Activated naive CD4-positive, alpha-beta T cell treated with anti-CD3 and anti-CD28 coated beads, Interleukin-2, amount 50 U/mL, for 24 hours (primary cell): ENCODE measurements at regions not wholly inside any gene's neighbourhood (a gene's known extent, or its start where the extent isn't known, plus 50 kb on each side); places are given as distances from the start of the nearest gene placed in this dataset.
"Not testable (repeated sequence)": the region's sequence is repeated elsewhere in the genome, so short reads cannot be mapped to it uniquely, and the experiment has no call there.

Experiments
- H3K27ac Mint-ChIP-seq: one replicate; pipeline ENCODE4 v1.8.0; 2021; ENCODE audit warnings: mild to moderate bottlenecking, mixed read lengths
- H3K27me3 Mint-ChIP-seq: one replicate; pipeline ENCODE4 v1.8.0; 2021; ENCODE audit warnings: mixed read lengths
- H3K36me3 Mint-ChIP-seq: one replicate; pipeline ENCODE4 v1.8.0; 2021; ENCODE audit warnings: mixed read lengths
- H3K4me1 Mint-ChIP-seq: one replicate; pipeline ENCODE4 v1.8.0; 2021; ENCODE audit warnings: mixed read lengths
- H3K4me3 Mint-ChIP-seq: one replicate; pipeline ENCODE4 v1.8.0; 2021; ENCODE audit warnings: mild to moderate bottlenecking, mixed read lengths
- H3K9me3 Mint-ChIP-seq: one replicate; pipeline ENCODE4 v1.8.0; 2021; ENCODE audit warnings: mixed read lengths

DNA sequence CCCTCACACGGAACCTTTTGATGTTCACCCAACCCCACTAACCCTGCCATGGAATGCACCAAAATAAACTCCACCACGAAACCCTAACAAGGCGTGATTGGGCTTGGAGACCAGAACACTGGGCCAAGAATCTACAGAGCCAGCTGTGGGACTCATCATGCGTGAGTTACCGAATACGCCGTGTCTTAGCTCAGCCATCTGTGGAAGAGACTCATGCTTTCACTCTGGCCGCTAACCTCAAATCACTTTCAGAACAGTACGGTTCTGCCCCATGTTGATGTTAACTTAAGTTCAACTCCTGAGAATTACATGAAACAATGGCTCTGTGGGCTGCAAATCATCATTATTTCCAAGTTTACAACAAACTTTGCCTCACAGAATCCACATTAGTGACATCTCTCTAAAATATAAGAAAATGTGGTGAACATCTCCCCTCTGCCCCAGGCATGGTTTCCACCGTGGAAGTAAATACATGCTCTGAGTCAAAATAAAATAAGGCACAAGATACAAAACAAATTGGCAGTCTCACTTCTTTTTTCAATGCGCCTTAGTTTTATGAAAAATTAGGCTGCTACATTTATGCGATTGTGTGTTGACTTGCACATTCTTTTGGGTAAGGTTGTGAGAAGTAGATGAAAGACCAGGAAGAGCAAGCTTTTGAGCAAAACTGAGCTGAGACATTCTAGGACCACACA, 308.9 kb upstream of the EXOC2 start:
- Mint-ChIP-seq H3K9me3 (no peaks in the 10 kb centered on the region), H3K27me3 (peaks cover 7% of the 10 kb centered on the region), H3K4me1 (no peaks in the 10 kb centered on the region), H3K27ac (no peak overlapping the region), H3K4me3 (no peak overlapping the region), H3K36me3 (no peaks in the 10 kb centered on the region)

GRCh38 chr6:999552-999951, 306.6 kb upstream of the EXOC2 start:
- peaks cover 14% of the 10 kb centered on the region for H3K27me3 Mint-ChIP-seq
- no peak overlapping the region for H3K27ac Mint-ChIP-seq
- no peaks in the 10 kb centered on the region for H3K36me3 Mint-ChIP-seq
- H3K4me1 Mint-ChIP-seq: no peaks in the 10 kb centered on the region
- H3K4me3 Mint-ChIP-seq: no peak overlapping the region
- no peaks in the 10 kb centered on the region for H3K9me3 Mint-ChIP-seq

DNA sequence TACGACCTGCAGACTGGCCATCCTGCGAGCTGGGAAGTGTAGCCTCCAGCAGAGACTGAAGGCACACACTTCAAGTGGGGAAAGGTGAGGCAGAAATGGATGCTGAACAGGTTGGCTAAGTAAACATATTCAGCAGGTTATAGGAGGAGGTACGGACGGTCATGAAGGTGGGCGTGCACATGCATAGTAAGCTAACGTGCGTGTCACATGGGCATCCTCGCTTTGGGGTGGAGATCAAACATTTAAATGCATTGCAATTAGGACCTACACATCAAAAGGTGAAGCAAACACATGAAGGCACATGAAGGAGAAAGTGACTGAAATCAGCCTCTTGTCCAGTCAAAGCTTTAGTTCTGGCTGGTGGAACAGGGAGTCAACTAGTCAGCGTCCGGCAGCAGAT, 305.6 kb upstream of the EXOC2 start:
- Mint-ChIP-seq H3K36me3 (no peaks in the 10 kb centered on the region), H3K4me1 (no peaks in the 10 kb centered on the region), H3K4me3 (no peak overlapping the region), H3K27me3 (peaks cover 14% of the 10 kb centered on the region), H3K9me3 (no peaks in the 10 kb centered on the region), H3K27ac (no peak overlapping the region)

DNA sequence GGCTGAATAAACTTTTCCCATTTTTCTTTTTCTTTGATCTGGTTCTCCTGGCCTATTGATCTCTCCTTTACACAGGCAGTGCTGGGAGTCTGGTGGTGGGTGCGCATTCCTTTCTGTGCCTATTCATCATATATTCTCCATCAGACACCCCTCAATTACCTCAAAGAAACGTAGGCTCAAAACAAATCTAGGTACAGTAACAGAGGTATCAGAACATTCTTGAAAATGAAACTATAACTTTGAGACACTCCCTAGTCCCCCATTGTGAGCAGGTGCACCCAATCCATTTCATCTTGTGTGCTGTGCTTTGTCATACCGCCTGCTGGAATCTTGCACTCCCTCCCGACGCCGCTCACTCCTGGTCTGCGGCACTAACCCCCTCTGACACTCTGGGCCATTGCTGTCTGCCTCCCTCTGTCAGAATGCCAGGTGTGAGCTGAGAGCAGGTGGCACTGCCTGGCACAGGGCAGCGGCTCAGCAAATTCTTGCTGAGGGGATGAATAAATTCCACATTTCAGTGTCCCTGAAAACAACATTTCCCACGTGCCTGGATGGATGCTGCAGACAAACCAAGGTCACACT, 303.4 kb upstream of the EXOC2 start:
- Mint-ChIP-seq H3K9me3 (no peaks in the 10 kb centered on the region), H3K27ac (no peak overlapping the region), H3K4me1 (no peaks in the 10 kb centered on the region), H3K27me3 (peaks cover 16% of the 10 kb centered on the region), H3K4me3 (no peak overlapping the region), H3K36me3 (no peaks in the 10 kb centered on the region)

DNA sequence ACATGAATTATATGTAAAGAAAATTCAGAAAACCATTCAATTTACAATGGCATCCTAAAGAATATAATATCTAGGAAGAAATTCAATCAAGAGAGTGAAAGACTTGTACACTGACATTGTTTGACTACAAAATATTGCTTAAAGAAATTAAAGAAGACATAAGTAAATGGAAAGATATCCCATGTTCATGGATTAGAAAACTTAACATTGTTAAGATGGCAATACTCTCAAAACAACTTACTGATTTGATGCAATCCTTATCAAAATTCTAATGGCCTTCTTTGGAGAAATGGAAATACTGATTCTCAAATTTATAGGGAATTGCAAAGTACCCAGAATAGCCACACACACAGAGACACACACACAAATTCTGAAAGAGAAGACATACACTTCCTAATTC, 298.3 kb upstream of the EXOC2 start:
- Mint-ChIP-seq H3K27ac (no peak overlapping the region), H3K4me1 (no peaks in the 10 kb centered on the region), H3K4me3 (no peak overlapping the region), H3K36me3 (no peaks in the 10 kb centered on the region), H3K27me3 (peaks cover 27% of the 10 kb centered on the region), H3K9me3 (peaks cover 6% of the 10 kb centered on the region)

DNA sequence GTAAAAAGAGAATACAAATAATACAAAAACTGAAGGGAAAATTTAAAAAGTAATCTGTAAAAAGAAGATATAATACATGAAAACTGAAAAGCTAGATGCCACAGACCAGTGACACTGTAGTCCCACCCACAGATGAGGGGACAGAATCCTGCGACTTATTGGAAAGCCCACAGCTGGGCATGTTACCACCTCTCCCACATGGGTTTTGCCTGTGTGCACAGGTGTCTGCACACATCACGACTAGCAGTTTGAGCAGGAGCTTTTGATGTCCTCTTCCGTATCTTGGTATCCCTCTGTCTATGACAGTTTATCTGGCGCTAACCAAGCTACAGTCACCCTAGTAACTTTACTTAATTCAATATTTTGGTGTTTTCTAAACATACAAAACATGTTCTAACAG, 291.1 kb upstream of the EXOC2 start:
- H3K36me3 Mint-ChIP-seq: no peaks in the 10 kb centered on the region

DNA sequence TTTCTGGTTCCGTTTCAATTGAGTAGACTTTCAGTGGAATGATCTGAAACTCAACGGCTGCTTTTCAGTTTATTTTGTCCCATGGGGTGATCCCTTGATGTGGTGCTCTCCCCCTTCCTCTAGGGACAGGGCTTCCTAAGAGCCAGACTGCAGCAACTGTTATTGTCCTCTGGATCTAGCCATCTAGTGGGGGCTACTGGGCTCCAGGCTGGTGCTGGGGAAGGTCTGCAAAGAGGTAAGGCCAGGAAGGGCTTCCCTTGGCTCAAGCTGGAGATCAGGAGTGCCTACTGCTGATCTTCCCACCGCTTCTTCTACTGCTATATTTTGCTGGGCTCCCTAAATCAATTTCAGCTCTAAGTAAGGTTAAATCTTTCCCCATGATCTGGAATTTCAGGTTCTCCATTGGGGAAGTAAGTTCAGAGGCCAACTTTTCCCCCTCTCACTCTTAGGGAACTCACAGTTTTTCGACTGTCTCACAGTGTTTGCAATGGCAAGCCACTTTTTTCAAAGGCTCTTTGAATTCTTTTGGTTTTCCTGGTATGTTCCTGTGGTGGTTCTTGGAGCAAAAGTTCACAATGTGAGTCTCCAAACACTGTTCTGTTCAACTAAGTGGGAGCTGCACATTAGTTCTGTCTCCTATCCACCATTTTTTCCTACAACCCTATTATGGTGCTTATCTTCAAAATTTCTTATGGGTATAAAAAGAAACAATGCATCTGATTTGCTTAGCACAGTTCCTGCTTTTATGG, 286.2 kb upstream of the EXOC2 start:
- Mint-ChIP-seq H3K4me1 (no peaks in the 10 kb centered on the region), H3K27me3 (peaks cover 20% of the 10 kb centered on the region), H3K27ac (no peak overlapping the region), H3K9me3 (peaks cover 20% of the 10 kb centered on the region), H3K4me3 (no peak overlapping the region), H3K36me3 (peaks cover 3% of the 10 kb centered on the region)

More for the DNA sequence above, 291.1 kb upstream of the EXOC2 start:
- H3K27ac Mint-ChIP-seq: no peak overlapping the region
- peaks cover 4% of the 10 kb centered on the region for H3K9me3 Mint-ChIP-seq
- H3K27me3 Mint-ChIP-seq: peaks cover 19% of the 10 kb centered on the region
- no peak overlapping the region for H3K4me3 Mint-ChIP-seq
- H3K4me1 Mint-ChIP-seq: no peaks in the 10 kb centered on the region

DNA sequence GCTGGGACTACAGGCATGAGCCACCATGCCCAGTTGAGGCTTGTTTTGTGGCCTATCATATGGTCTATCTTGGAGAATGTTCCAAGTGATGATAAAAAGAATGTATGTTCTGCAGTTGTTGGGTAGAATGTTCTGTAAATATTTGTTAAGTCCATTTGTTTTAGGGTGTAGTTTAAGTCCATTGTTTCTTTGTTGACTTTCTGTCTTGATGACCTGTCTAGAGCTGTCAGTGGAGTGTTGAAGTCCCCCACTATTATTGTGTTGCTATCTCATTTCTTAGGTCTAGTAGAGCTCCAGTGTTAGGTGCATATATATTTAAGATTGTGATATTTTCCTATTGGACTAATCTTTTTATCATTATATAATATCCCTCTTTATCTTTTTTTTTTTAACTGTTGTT, 284.3 kb upstream of the EXOC2 start:
- Mint-ChIP-seq H3K27me3 (peaks cover 21% of the 10 kb centered on the region), H3K9me3 (peaks cover 20% of the 10 kb centered on the region)
- H3K36me3 Mint-ChIP-seq, H3K4me1 Mint-ChIP-seq, H3K27ac Mint-ChIP-seq, H3K4me3 Mint-ChIP-seq: not testable (repeated sequence)

GRCh38 chr6:971981-972640, 279.2 kb upstream of the EXOC2 start:
- Mint-ChIP-seq H3K4me1 (no peaks in the 10 kb centered on the region), H3K4me3 (no peak overlapping the region), H3K9me3 (peaks cover 9% of the 10 kb centered on the region), H3K27me3 (peaks cover 8% of the 10 kb centered on the region), H3K27ac (no peak overlapping the region), H3K36me3 (no peaks in the 10 kb centered on the region)

DNA sequence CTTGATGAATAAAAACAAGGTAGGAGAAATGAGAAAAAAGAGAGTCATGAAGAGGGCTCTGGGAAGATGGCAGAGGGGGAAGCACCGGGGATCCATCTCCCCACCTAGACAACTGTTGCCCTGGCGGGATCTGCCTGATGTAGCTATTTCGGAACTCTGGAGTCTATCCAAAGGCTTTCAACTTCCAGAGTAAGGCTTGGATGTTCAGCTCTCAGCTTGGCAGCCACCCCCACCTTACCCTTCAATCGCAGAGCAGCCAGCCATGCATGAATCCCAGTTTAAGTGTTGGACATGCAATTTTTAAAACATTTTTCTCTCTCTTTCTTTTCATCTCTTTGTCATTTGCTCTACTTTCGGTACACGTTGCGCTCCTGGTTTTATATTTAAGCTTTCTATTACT, 275.9 kb upstream of the EXOC2 start:
- H3K36me3 Mint-ChIP-seq: no peaks in the 10 kb centered on the region
- H3K9me3 Mint-ChIP-seq: no peaks in the 10 kb centered on the region
- H3K27ac Mint-ChIP-seq: no peak overlapping the region
- no peak overlapping the region for H3K4me3 Mint-ChIP-seq
- peaks cover 7% of the 10 kb centered on the region for H3K27me3 Mint-ChIP-seq
- H3K4me1 Mint-ChIP-seq: no peaks in the 10 kb centered on the region

DNA sequence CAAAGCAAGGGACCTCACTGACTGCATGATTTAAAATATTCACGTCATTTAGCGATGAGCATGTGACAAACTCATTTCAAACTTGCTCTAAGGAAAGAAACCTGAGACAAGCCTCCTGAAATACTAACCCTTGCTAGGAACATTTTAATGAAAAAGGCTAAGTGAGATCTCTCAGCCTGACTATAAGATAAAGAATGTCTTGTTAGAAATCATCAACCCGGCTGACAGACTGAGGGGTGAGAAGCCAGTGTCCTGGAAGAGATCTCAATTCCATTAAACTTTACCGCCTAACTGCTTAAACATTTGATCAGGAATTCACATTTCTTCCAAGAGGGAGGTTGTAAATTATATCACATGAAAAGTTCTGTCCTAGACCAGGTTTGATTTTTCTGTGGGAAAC, 274.8 kb upstream of the EXOC2 start:
- no peaks in the 10 kb centered on the region for H3K4me1 Mint-ChIP-seq
- H3K27ac Mint-ChIP-seq: no peak overlapping the region
- no peaks in the 10 kb centered on the region for H3K36me3 Mint-ChIP-seq
- H3K4me3 Mint-ChIP-seq: no peak overlapping the region
- peaks cover 10% of the 10 kb centered on the region for H3K27me3 Mint-ChIP-seq
- no peaks in the 10 kb centered on the region for H3K9me3 Mint-ChIP-seq

GRCh38 chr6:965343-965742, 272.4 kb upstream of the EXOC2 start:
- no peaks in the 10 kb centered on the region for H3K9me3 Mint-ChIP-seq
- H3K27ac Mint-ChIP-seq: no peak overlapping the region
- H3K4me1 Mint-ChIP-seq: no peaks in the 10 kb centered on the region
- no peak overlapping the region for H3K4me3 Mint-ChIP-seq
- H3K36me3 Mint-ChIP-seq: no peaks in the 10 kb centered on the region
- H3K27me3 Mint-ChIP-seq: peaks cover 10% of the 10 kb centered on the region

- no peaks in the 10 kb centered on the region for H3K36me3 Mint-ChIP-seq
- no peaks in the 10 kb centered on the region for H3K4me1 Mint-ChIP-seq
- H3K9me3 Mint-ChIP-seq: no peaks in the 10 kb centered on the region
- H3K4me3 Mint-ChIP-seq: no peak overlapping the region
- peaks cover 12% of the 10 kb centered on the region for H3K27me3 Mint-ChIP-seq
- H3K27ac Mint-ChIP-seq: no peak overlapping the region
Measured at GRCh38 chr6:963456-963855, 270.5 kb upstream of the EXOC2 start.

GRCh38 chr6:961407-961960, 268.5 kb upstream of the EXOC2 start:
- Mint-ChIP-seq H3K27me3 (peaks cover 12% of the 10 kb centered on the region), H3K4me3 (no peak overlapping the region), H3K36me3 (no peaks in the 10 kb centered on the region), H3K4me1 (no peaks in the 10 kb centered on the region), H3K9me3 (no peaks in the 10 kb centered on the region), H3K27ac (no peak overlapping the region)

GRCh38 chr6:960356-960755, 267.4 kb upstream of the EXOC2 start:
- Mint-ChIP-seq H3K4me1 (no peaks in the 10 kb centered on the region), H3K27me3 (peaks cover 13% of the 10 kb centered on the region), H3K9me3 (no peaks in the 10 kb centered on the region), H3K4me3 (no peak overlapping the region), H3K27ac (peak overlapping the region; percentile 26), H3K36me3 (no peaks in the 10 kb centered on the region)

DNA sequence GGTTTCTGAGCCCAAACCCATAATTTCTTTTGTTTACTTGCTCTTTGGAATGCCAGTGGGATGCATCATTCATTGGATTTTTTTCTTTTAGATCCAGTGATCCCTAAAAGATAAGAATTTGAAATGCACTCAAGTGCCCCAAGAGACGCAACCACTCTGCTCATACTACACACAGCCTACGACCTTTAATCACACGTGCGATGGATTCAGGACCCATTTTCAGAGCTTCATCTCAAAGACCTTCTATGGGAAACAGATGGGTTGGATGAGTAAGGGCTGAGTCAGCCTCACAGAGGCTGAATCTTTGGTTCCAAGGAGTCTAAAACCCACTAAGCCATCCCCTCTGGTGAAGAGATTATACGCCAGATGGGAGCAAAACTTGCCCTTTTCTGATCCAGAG, 265.5 kb upstream of the EXOC2 start:
- Mint-ChIP-seq H3K36me3 (no peaks in the 10 kb centered on the region), H3K9me3 (no peaks in the 10 kb centered on the region), H3K27me3 (peaks cover 15% of the 10 kb centered on the region), H3K4me1 (no peaks in the 10 kb centered on the region), H3K27ac (no peak overlapping the region), H3K4me3 (no peak overlapping the region)
